Ovary (tissue), 7 donors: ENCODE measurements at regions not wholly inside any gene's neighbourhood (a gene's known extent, or its start where the extent isn't known, plus 50 kb on each side); places are given as distances from the start of the nearest gene placed in this dataset.

Experiments
- DNase-seq, 5 donors: peaks; one replicate each; pipeline ENCODE4 v3.0.0-alpha.2; 2019 to 2020
- H3K27ac ChIP-seq, 2 donors: fragments of 200-600 bp; one replicate each; pipeline versions ENCODE4 v1.5.1 to v1.8.0; 2019 to 2022
- H3K27me3 ChIP-seq: fragments of 200-600 bp; one replicate; pipeline ENCODE4 v1.8.0; 2022
- H3K36me3 ChIP-seq: fragments of 200-600 bp; sonication (generic); one replicate; pipeline ENCODE4 v1.5.1; 2019
- H3K4me1 ChIP-seq: one replicate; pipeline ENCODE4 v1.8.1; 2013; ENCODE audit warnings: mild to moderate bottlenecking, moderate library complexity; ENCODE audit not compliant: insufficient read depth
- H3K4me3 ChIP-seq: fragments of 200-600 bp; sonication (generic); one replicate; pipeline ENCODE4 v1.5.1; 2017
- H3K9me3 ChIP-seq, 2 donors: fragments of 200-600 bp in 1 of 2; sonication (generic) in 1 of 2; one replicate each; pipeline versions ENCODE4 v1.5.1 to v1.8.1; 2013 to 2019; ENCODE audit warnings: mild to moderate bottlenecking in 1 of 2, moderate library complexity in 1 of 2
- EP300 ChIP-seq: sonication (generic); formaldehyde crosslinking; IDR thresholded peaks from one replicate; pipeline ENCODE4 v1.6.1; 2017; ENCODE audit warnings: antibody characterized with exemption
- POLR2A ChIP-seq: fragments of 450-650 bp; IDR thresholded peaks from one replicate; pipeline ENCODE4 v1.6.1; 2017; ENCODE audit warnings: antibody characterized with exemption, mild to moderate bottlenecking, moderate library complexity
- WGBS, 3 donors: extraction: QIAGEN DNeasy Blood & Tissue Kit in 1 of 3; methylation state at CpG; one replicate each; pipeline versions ENCODE4 v1.1.5 to v1.1.7; 2013 to 2017; 5-methylcytosine and 5-hydroxymethylcytosine counted together
- intact Hi-C, 4 donors: fragments of 100-400 bp; cut with DNase I; formaldehyde crosslinking; loops; one replicate each; pipeline versions ENCODE4 v1.11.0 to v1.15.1; 2022 to 2023
- TF ChIP-seq, protein P1 (sequence below), 3 donors: fragments of 450-650 bp in 2 of 3; fragments of 200-600 bp in 1 of 3; IDR thresholded peaks; one replicate each; pipeline versions ENCODE4 v1.5.1 to v1.8.0; 2016 to 2022; ENCODE audit warnings: antibody characterized with exemption in 3 of 3, mild to moderate bottlenecking in 1 of 3
- donor health status: DM: no; HTN: no; CAD: no; lungs with moderate emphysema.
- donor health status: DM: no; HTN: no; CAD: no.
- donor health status: Bipolar disorder and iron deficiency.
- donor health status: DM: no; HTN: no; CAD: no.
- donor health status: DM: yes; HTN: yes; CAD: no.

DNA sequence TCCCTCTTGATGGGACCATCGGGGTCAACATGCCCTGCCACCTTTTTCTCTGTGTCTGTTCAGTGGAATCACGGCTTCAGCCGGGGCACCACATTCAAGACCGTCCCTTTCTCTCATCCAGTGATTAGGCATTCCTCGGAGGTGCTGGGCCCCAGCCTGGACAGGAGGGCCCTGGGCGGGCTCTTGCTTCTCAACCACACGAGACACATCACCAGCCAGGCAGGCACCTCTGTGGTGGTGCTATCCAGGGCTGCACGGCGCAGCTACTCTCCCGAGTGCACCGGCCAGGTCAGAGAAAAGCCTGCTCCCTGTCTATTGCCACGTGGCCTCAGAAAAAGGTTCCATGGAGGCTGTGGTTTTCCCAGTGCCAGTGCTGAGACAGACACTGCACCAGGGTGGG, 255.2 kb upstream of the IRX1 start:
- no peak for DNase-seq
- Histone ChIP-seq H3K9me3 (no peaks in the 10 kb centered on the region), H3K27me3 (no peaks in the 10 kb centered on the region), H3K4me3 (no peak overlapping the region), H3K4me1 (no peaks in the 10 kb centered on the region), H3K36me3 (no peaks in the 10 kb centered on the region), H3K27ac (no peak overlapping the region)
- no peak for TF ChIP-seq EP300
- no peak for TF ChIP-seq POLR2A
- TF ChIP-seq, protein P1, sequence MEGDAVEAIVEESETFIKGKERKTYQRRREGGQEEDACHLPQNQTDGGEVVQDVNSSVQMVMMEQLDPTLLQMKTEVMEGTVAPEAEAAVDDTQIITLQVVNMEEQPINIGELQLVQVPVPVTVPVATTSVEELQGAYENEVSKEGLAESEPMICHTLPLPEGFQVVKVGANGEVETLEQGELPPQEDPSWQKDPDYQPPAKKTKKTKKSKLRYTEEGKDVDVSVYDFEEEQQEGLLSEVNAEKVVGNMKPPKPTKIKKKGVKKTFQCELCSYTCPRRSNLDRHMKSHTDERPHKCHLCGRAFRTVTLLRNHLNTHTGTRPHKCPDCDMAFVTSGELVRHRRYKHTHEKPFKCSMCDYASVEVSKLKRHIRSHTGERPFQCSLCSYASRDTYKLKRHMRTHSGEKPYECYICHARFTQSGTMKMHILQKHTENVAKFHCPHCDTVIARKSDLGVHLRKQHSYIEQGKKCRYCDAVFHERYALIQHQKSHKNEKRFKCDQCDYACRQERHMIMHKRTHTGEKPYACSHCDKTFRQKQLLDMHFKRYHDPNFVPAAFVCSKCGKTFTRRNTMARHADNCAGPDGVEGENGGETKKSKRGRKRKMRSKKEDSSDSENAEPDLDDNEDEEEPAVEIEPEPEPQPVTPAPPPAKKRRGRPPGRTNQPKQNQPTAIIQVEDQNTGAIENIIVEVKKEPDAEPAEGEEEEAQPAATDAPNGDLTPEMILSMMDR (IDR thresholded peaks at IDR 0.05), result no peak
- intact Hi-C loops, result no loop called here
- 71 to 80% (median 77%) methylated on average over 12 of the region's 12 CpGs for WGBS, 3 donors

DNA sequence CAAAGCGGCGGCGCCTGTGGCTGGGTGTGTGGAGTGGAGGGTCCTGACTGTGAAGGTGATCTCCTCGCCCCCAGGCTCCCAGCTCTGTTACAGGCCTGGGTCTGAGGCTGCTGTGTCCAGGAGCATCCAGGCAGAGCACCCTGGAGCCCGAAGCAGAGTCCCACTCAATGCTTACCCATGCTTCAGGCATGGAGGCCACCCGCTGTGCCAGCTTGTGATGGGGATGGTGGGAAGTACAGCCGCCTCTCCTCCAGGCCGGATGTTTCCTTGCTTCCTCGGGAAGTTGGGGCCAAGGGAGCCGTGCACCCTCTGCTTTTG, 255.9 kb upstream of the IRX1 start:
- WGBS, 3 donors, result 73 to 79% (median 79%) methylated on average over 10 of the region's 10 CpGs
- H3K36me3 ChIP-seq, result no peaks in the 10 kb centered on the region
- no peaks in the 10 kb centered on the region for H3K27me3 ChIP-seq
- no peaks in the 10 kb centered on the region for H3K4me1 ChIP-seq
- H3K27ac ChIP-seq, result no peak overlapping the region
- DNase-seq, result no peak
- intact Hi-C loops, result no loop called here
- TF ChIP-seq, protein P1 (IDR thresholded peaks at IDR 0.05), result no peak
- TF ChIP-seq POLR2A (no peak), EP300 (no peak)
- H3K4me3 ChIP-seq, result no peak overlapping the region
- no peaks in the 10 kb centered on the region for H3K9me3 ChIP-seq

DNA sequence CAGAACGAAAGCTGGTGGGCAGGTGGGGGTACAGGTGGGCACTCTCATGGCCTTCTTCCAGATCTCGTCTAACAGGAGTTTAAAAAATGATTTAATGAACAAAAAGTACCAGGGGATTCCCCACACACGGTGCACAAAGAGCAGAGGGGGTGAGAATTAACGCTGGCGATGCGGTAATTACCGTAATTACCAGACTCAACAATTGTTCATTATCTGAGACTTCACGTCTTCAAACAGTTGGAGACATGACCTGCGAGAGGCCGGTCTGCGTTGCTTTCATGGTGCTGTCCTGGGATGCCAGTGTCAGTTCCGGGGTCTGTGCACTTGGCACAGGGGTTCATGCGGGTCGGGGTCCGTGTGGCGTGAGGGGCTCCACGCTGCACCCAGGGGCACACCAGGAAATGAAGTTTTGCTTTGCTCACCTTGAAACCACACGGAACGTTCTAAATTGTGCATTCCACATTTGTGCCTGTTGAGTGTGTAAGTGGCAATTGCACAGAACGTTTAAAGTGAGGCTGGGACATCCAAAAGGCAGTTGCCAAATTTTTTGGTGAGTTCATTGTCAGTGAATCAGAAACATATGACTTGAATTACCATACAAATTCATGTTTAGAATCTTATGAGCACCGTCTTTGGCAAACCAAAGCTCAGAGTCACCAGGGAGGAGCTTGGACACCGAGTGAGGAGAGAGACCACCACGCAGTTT, 256.4 kb upstream of the IRX1 start:
- Histone ChIP-seq H3K27me3 (no peaks in the 10 kb centered on the region), H3K4me3 (no peak overlapping the region), H3K9me3 (no peaks in the 10 kb centered on the region), H3K36me3 (no peaks in the 10 kb centered on the region), H3K27ac (no peak overlapping the region), H3K4me1 (no peaks in the 10 kb centered on the region)
- TF ChIP-seq EP300 (no peak), POLR2A (no peak)
- TF ChIP-seq, protein P1 (IDR thresholded peaks at IDR 0.05), result no peak
- intact Hi-C loops, result no loop called here
- WGBS, 3 donors, result 72 to 77% (median 75%) methylated on average over 23 of the region's 23 CpGs
- DNase-seq, result no peak

DNA sequence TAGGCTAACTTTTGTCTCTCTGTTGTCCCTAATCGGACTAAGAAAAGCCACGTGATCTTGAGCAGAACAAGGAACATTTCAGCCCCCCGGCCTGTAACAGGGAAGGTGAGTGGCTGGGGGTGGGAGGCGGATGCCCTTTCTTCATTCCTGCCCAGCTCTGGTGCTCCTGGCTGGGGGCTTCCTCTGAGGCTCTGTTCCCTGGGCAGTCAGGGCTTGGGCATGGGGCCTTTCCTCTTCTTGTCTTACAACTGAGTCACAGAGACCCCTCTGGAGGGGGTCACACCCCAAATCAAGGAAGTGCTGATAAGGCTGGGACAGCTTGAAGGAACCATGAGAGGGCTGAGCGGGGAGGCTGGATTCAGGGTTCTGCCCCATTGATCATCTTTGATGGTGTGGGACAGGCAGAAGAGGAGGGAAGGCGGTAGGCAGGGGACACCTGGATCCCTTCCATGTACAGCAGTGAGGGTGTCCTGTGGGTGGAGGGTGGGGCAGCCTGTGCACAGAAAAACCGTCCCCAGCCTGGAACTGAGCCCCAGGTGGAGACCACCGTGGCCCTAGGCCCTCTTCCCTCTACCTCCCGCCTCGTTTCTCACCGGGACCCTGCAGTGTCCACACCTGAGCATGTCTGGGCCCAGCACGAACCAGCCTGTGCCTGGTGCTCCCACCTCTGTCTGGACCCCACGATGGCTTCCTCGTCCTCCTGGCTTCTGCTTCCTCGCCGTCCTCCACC, 257.7 kb upstream of the IRX1 start:
- Histone ChIP-seq H3K27ac (no peak overlapping the region), H3K4me3 (no peak overlapping the region), H3K9me3 (no peaks in the 10 kb centered on the region), H3K36me3 (no peaks in the 10 kb centered on the region), H3K27me3 (no peaks in the 10 kb centered on the region), H3K4me1 (no peaks in the 10 kb centered on the region)
- TF ChIP-seq, protein P1 (IDR thresholded peaks at IDR 0.05), result no peak
- TF ChIP-seq EP300, result no peak
- TF ChIP-seq POLR2A, result no peak
- intact Hi-C loops, result no loop called here
- WGBS, 3 donors, result 81 to 88% (median 86%) methylated on average over 16 of the region's 16 CpGs
- no peak for DNase-seq
